Uterus (tissue), 2 donors: ENCODE measurements at regions not wholly inside any gene's neighbourhood (a gene's known extent, or its start where the extent isn't known, plus 50 kb on each side); places are given as distances from the start of the nearest gene placed in this dataset.

Experiments
- CTCF ChIP-seq, 4 experiments: fragments of 200-600 bp in 2 of 4; fragments of 450-650 bp in 2 of 4; sonication (generic) in 2 of 4; IDR thresholded peaks; one replicate each; pipeline ENCODE4 v1.5.1; 2016 to 2019; ENCODE audit warnings: antibody characterized with exemption in 4 of 4, mild to moderate bottlenecking in 2 of 4, moderate library complexity in 1 of 4
- POLR2A ChIP-seq, 2 donors: fragments of 450-650 bp; IDR thresholded peaks; one replicate each; pipeline ENCODE4 v1.6.1; 2016; ENCODE audit warnings: antibody characterized with exemption in 2 of 2, mild to moderate bottlenecking in 1 of 2, moderate library complexity in 1 of 2

DNA sequence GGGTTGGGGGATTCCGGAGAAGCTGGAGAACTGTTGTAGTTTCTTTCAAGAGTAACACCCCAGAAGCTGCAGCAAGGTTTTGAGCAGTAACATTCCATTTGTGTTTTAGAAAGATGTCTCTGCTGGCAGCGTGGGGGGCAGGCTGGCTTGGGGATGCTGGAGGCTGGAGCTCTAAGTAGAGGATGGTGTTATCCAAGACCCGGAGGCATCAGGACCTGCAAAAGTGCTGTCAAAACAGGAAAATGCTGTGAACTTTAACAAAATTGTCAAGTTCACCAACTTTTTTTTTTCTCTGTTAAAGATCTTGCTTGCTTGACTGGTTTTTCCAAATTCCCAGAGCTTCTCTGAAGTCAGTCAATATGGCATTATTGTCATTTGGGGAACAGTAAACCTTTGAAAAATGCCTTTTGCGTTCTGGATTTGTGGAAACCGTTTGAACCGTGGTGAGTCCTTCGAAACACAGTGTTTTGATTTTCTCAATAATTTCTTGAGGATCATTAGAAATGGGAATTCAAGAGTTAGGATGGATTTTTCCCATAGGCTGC is 189.6 kb upstream of the NLRP1 start:
- TF ChIP-seq CTCF (IDR thresholded peaks at IDR 0.05) = no peak
- no peak for TF ChIP-seq POLR2A (IDR thresholded peaks at IDR 0.05)
